Lower lobe of right lung (tissue), 2 donors: ENCODE measurements at regions not wholly inside any gene's neighbourhood (a gene's known extent, or its start where the extent isn't known, plus 50 kb on each side); places are given as distances from the start of the nearest gene placed in this dataset.

Experiments
- ATAC-seq, 2 donors: fragments of 200-7000 bp; cut with Tn5 transposase; one replicate each; pipeline ENCODE4 v1.9.1; 2020 to 2022; ENCODE audit warnings: mild to moderate bottlenecking in 2 of 2, moderate library complexity in 2 of 2
- DNase-seq: peaks from one replicate; pipeline ENCODE4 v3.0.0-alpha.2; 2020
- H3K27ac ChIP-seq: fragments of 200-600 bp; one replicate; pipeline ENCODE4 v1.8.0; 2022
- H3K27me3 ChIP-seq: fragments of 200-600 bp; one replicate; pipeline ENCODE4 v1.8.0; 2022; ENCODE audit warnings: low read depth
- H3K36me3 ChIP-seq: fragments of 200-600 bp; one replicate; pipeline ENCODE4 v1.8.0; 2022; ENCODE audit warnings: mild to moderate bottlenecking
- H3K4me1 ChIP-seq: fragments of 200-600 bp; one replicate; pipeline ENCODE4 v1.8.0; 2022
- H3K4me3 ChIP-seq: fragments of 200-600 bp; one replicate; pipeline ENCODE4 v1.8.0; 2022; ENCODE audit warnings: mild to moderate bottlenecking
- H3K9me3 ChIP-seq: fragments of 200-600 bp; one replicate; pipeline ENCODE4 v1.8.0; 2022
- intact Hi-C: fragments of 100-400 bp; cut with DNase I; formaldehyde crosslinking; loops from one replicate; pipeline ENCODE4 v1.11.0; 2022
- TF ChIP-seq, protein P1 (sequence below): fragments of 200-600 bp; IDR thresholded peaks from one replicate; pipeline ENCODE4 v1.8.0; 2022; ENCODE audit warnings: antibody characterized with exemption, mild to moderate bottlenecking
- donor health status: DM: no; HTN: yes; CAD: no; lungs with severe emphysema.

- TF ChIP-seq, protein P1, sequence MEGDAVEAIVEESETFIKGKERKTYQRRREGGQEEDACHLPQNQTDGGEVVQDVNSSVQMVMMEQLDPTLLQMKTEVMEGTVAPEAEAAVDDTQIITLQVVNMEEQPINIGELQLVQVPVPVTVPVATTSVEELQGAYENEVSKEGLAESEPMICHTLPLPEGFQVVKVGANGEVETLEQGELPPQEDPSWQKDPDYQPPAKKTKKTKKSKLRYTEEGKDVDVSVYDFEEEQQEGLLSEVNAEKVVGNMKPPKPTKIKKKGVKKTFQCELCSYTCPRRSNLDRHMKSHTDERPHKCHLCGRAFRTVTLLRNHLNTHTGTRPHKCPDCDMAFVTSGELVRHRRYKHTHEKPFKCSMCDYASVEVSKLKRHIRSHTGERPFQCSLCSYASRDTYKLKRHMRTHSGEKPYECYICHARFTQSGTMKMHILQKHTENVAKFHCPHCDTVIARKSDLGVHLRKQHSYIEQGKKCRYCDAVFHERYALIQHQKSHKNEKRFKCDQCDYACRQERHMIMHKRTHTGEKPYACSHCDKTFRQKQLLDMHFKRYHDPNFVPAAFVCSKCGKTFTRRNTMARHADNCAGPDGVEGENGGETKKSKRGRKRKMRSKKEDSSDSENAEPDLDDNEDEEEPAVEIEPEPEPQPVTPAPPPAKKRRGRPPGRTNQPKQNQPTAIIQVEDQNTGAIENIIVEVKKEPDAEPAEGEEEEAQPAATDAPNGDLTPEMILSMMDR: no peak
- H3K36me3 ChIP-seq: no peaks in the 10 kb centered on the region
- no peak for ATAC-seq
- intact Hi-C loops: no loop called here
- no peak overlapping the region for H3K4me3 ChIP-seq
- no peaks in the 10 kb centered on the region for H3K4me1 ChIP-seq
- H3K27ac ChIP-seq: no peak overlapping the region
- peak; percentile 53 for DNase-seq
- no peaks in the 10 kb centered on the region for H3K9me3 ChIP-seq
- no peaks in the 10 kb centered on the region for H3K27me3 ChIP-seq
Measured at GRCh38 chrX:115449742-115450141, 111.2 kb upstream of the PLS3 start.

GRCh38 chrX:115452251-115452650 is 108.7 kb upstream of the PLS3 start:
- no peak for ATAC-seq

GRCh38 chrX:115459883-115460880 is 100.8 kb upstream of the PLS3 start:
- DNase-seq (no peak), ATAC-seq (no peak)
- Histone ChIP-seq H3K4me3 (no peak overlapping the region), H3K9me3 (no peaks in the 10 kb centered on the region), H3K27me3 (no peaks in the 10 kb centered on the region), H3K27ac (no peak overlapping the region), H3K36me3 (no peaks in the 10 kb centered on the region), H3K4me1 (peaks cover 5% of the 10 kb centered on the region)
- TF ChIP-seq, protein P1: no peak
- intact Hi-C loops: no loop called here

More at GRCh38 chrX:115452251-115452650, 108.7 kb upstream of the PLS3 start:
- Histone ChIP-seq H3K27me3 (no peaks in the 10 kb centered on the region), H3K36me3 (no peaks in the 10 kb centered on the region), H3K4me1 (no peaks in the 10 kb centered on the region), H3K4me3 (no peak overlapping the region), H3K9me3 (no peaks in the 10 kb centered on the region), H3K27ac (no peak overlapping the region)
- TF ChIP-seq, protein P1: no peak
- no peak for DNase-seq
- intact Hi-C loops: no loop called here

- H3K27ac ChIP-seq: no peak overlapping the region
- DNase-seq: no peak
- intact Hi-C loops: no loop called here
- no peak for ATAC-seq
- no peaks in the 10 kb centered on the region for H3K27me3 ChIP-seq
- H3K36me3 ChIP-seq: no peaks in the 10 kb centered on the region
- peaks cover 5% of the 10 kb centered on the region for H3K4me1 ChIP-seq
- no peaks in the 10 kb centered on the region for H3K9me3 ChIP-seq
- TF ChIP-seq, protein P1: no peak
- H3K4me3 ChIP-seq: no peak overlapping the region
Measured at GRCh38 chrX:115462406-115462805, 98.6 kb upstream of the PLS3 start.

- no peak overlapping the region for H3K27ac ChIP-seq
- H3K36me3 ChIP-seq: no peaks in the 10 kb centered on the region
- H3K27me3 ChIP-seq: no peaks in the 10 kb centered on the region
- TF ChIP-seq, protein P1: no peak
- no peaks in the 10 kb centered on the region for H3K9me3 ChIP-seq
- intact Hi-C loops: no loop called here
- no peaks in the 10 kb centered on the region for H3K4me1 ChIP-seq
- no peak overlapping the region for H3K4me3 ChIP-seq
- no peak for DNase-seq
- ATAC-seq: no peak
Measured at GRCh38 chrX:115467961-115468360, 93.0 kb upstream of the PLS3 start.
